ENCODE measurements at regions not wholly inside any gene's neighbourhood (a gene's known extent, or its start where the extent isn't known, plus 50 kb on each side); places are given as distances from the start of the nearest gene placed in this dataset.

DNA sequence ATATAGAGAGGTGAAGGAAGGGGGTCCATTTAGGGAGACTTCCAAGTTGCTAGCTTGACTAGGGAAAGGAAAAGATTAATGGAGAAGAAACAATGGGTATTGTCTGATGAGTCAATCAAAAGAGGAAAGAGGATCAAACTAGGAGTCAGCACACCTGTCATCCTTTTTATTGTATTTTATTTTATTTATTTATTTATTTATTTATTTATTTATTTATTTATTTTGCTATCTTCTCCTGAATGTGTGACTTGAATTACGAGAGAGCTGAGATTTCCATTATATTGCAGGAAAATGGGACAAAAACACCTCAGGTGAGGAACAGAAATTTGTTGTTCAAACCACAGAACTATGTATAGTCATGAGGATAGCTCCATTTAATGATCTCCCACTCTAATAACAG lies 58.9 kb downstream of the NUDT11 start:
- TF ChIP-seq, protein P1, sequence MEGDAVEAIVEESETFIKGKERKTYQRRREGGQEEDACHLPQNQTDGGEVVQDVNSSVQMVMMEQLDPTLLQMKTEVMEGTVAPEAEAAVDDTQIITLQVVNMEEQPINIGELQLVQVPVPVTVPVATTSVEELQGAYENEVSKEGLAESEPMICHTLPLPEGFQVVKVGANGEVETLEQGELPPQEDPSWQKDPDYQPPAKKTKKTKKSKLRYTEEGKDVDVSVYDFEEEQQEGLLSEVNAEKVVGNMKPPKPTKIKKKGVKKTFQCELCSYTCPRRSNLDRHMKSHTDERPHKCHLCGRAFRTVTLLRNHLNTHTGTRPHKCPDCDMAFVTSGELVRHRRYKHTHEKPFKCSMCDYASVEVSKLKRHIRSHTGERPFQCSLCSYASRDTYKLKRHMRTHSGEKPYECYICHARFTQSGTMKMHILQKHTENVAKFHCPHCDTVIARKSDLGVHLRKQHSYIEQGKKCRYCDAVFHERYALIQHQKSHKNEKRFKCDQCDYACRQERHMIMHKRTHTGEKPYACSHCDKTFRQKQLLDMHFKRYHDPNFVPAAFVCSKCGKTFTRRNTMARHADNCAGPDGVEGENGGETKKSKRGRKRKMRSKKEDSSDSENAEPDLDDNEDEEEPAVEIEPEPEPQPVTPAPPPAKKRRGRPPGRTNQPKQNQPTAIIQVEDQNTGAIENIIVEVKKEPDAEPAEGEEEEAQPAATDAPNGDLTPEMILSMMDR (conservative IDR thresholded peaks at IDR 0.05 in 1 of 2, IDR thresholded peaks at IDR 0.05 in 1 of 2; ENCODE audit: low read depth in 1 of 2, low read length in 2 of 2): no peak
- TF ChIP-seq EZH2 (IDR thresholded peaks at IDR 0.05; ENCODE audit: low read length, missing control alignments): no peak

All from fibroblast of lung (primary cell).